NB4 (cell line): ENCODE measurements at regions not wholly inside any gene's neighbourhood (a gene's known extent, or its start where the extent isn't known, plus 50 kb on each side); places are given as distances from the start of the nearest gene placed in this dataset.

Source experiments
- DNase-seq: peaks from one replicate; pipeline ENCODE4 v3.0.0; 2010; ENCODE audit warnings: low read depth
- H3K4me3 ChIP-seq: one replicate; pipeline ENCODE4 v1.5.1; 2011; ENCODE audit warnings: mild to moderate bottlenecking, low read depth, low read length, moderate library complexity
- CTCF ChIP-seq: IDR thresholded peaks from one replicate; pipeline ENCODE4 v1.5.1; 2012; ENCODE audit warnings: low read depth, low read length
- MYC ChIP-seq: IDR thresholded peaks from 2 replicates; pipeline ENCODE4 v1.6.1; 2011; ENCODE audit warnings: low read depth, low read length
- POLR2A ChIP-seq: IDR thresholded peaks from 2 replicates; pipeline ENCODE4 v1.6.1; 2011; ENCODE audit warnings: mild to moderate bottlenecking; ENCODE audit not compliant: insufficient read length; ENCODE audit errors: extremely low read depth
- TF ChIP-seq, protein P1 (sequence below): IDR thresholded peaks from 2 replicates; pipeline ENCODE4 v1.6.1; 2011; ENCODE audit warnings: low read depth, low read length

- TF ChIP-seq, protein P1, sequence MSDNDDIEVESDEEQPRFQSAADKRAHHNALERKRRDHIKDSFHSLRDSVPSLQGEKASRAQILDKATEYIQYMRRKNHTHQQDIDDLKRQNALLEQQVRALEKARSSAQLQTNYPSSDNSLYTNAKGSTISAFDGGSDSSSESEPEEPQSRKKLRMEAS: no peak
- TF ChIP-seq POLR2A: no peak
- TF ChIP-seq CTCF: no peak
- no peak for TF ChIP-seq MYC
- DNase-seq: no peak
- H3K4me3 ChIP-seq: no peak overlapping the region
These were observed 374.0 kb downstream of the ZNF608 start for GRCh38 chr5:124372457-124372856.

DNA sequence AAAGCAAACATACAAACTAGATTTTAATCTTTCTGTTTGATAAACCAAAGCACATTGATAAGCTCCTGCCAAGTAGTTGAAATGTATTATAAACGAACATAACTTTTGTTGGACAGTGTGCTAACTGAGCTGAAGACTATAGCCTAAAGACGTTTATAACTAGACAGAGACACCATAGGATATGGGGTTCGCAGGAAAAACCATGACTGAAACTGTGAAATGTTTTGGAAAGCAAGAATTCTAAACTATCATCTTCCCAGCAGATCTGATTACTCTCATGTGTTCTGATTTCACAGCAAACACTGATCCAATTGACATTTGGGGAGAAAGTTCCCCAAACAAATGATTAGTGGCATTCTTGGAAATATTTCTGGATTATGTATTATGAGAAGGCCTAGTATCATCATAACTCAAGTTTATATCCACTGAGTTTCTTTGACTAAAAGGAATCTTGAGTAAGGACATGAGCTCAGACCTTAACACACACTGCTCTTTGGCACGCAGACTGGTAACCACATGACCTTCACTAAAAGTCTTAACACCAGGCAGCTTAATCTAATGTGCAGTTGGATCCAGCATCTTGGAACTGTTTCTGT, 375.2 kb downstream of the ZNF608 start:
- H3K4me3 ChIP-seq: no peak overlapping the region
- no peak for DNase-seq
- TF ChIP-seq MYC: no peak
- no peak for TF ChIP-seq CTCF

DNA sequence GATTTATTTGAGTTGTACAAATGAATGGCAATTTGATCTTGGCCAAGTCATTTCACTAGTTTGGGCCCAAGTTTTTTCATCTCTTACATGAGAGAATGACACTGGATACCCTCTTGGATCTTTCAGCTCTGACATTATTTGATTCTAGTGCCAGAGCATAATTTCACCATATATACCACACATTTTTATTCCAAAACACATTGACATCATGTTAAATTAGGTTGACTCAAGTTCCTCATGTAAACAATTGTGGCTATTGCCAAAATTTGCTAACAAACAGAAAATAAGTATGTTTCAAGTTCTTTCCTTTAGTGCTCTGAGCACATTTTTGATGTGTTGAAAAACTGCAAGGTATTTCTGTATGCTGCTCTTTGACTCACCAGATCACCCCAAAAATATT, 375.8 kb downstream of the ZNF608 start:
- H3K4me3 ChIP-seq: no peak overlapping the region

GRCh38 chr5:124365361-124365801, 381.1 kb downstream of the ZNF608 start:
- DNase-seq: no peak

More for the DNA sequence above, 375.8 kb downstream of the ZNF608 start:
- no peak for DNase-seq
- no peak for TF ChIP-seq CTCF

DNA sequence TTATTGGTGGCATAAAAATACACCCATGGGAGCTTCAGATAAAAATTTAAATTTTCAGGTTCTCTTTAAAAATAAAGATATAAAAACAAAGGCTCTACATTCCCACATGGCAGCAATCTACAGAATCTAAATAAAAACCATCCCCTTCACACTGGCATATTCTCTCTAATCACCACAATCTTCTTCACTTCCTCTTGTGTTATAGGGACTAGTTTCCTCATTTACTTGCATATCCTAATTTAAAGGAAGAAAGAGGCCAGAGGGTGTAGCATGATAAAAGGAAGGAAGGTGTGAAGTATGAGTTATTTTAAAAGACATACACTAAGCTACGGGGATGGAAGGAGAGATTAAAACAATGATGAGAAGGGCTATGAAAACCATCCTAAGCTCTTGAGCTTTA, 390.5 kb downstream of the ZNF608 start:
- H3K4me3 ChIP-seq: no peak overlapping the region
- TF ChIP-seq MYC (no peak), POLR2A (no peak), CTCF (no peak)
- TF ChIP-seq, protein P1: no peak
- no peak for DNase-seq

More at GRCh38 chr5:124365361-124365801, 381.1 kb downstream of the ZNF608 start:
- TF ChIP-seq POLR2A: no peak
- TF ChIP-seq MYC: no peak
- TF ChIP-seq, protein P1: no peak
- TF ChIP-seq CTCF: no peak
- no peak overlapping the region for H3K4me3 ChIP-seq

- no peak for DNase-seq
These were observed 393.4 kb downstream of the ZNF608 start for GRCh38 chr5:124353016-124353415.

More at GRCh38 chr5:124353016-124353415, 393.4 kb downstream of the ZNF608 start:
- no peak for TF ChIP-seq MYC
- no peak for TF ChIP-seq CTCF
- TF ChIP-seq POLR2A: no peak
- TF ChIP-seq, protein P1: no peak
- H3K4me3 ChIP-seq: no peak overlapping the region
